IPS DF 4.7 (cell line): ENCODE measurements at regions not wholly inside any gene's neighbourhood (a gene's known extent, or its start where the extent isn't known, plus 50 kb on each side); places are given as distances from the start of the nearest gene placed in this dataset.

Experiments used
- DNase-seq: peaks from one replicate; pipeline ENCODE4 v3.0.0-alpha.2; 2013; ENCODE audit warnings: low spot score; ENCODE audit errors: extremely low read depth

GRCh38 chr18:78558101-78558810 lies 421.4 kb upstream of the SALL3 start:
- no peak for DNase-seq

GRCh38 chr18:78558948-78559347 lies 420.7 kb upstream of the SALL3 start:
- DNase-seq = no peak

- no peak for DNase-seq
Observed at GRCh38 chr18:78559584-78559983, 420.0 kb upstream of the SALL3 start.

- DNase-seq = no peak
Observed at GRCh38 chr18:78561757-78562510, 417.7 kb upstream of the SALL3 start.

- DNase-seq = no peak
Observed at GRCh38 chr18:78562531-78562961, 417.1 kb upstream of the SALL3 start.

- DNase-seq = no peak
Observed at GRCh38 chr18:78563110-78563509, 416.5 kb upstream of the SALL3 start.

GRCh38 chr18:78564030-78564429 lies 415.6 kb upstream of the SALL3 start:
- no peak for DNase-seq

- no peak for DNase-seq
Observed at GRCh38 chr18:78564518-78564917, 415.1 kb upstream of the SALL3 start.

- DNase-seq = no peak
Observed at GRCh38 chr18:78565240-78565639, 414.4 kb upstream of the SALL3 start.

GRCh38 chr18:78566065-78566464 lies 413.6 kb upstream of the SALL3 start:
- DNase-seq = no peak

- no peak for DNase-seq
Observed at GRCh38 chr18:78566720-78567119, 412.9 kb upstream of the SALL3 start.

- DNase-seq = no peak
Observed at GRCh38 chr18:78571063-78571785, 408.4 kb upstream of the SALL3 start.

GRCh38 chr18:78571831-78572347 lies 407.7 kb upstream of the SALL3 start:
- DNase-seq = no peak

- DNase-seq = no peak
Observed at GRCh38 chr18:78573773-78574172, 405.8 kb upstream of the SALL3 start.

- DNase-seq = no peak
Observed at GRCh38 chr18:78576967-78577366, 402.7 kb upstream of the SALL3 start.

- no peak for DNase-seq
Observed at GRCh38 chr18:78579449-78579848, 400.2 kb upstream of the SALL3 start.

- DNase-seq = no peak
Observed at GRCh38 chr18:78579854-78580577, 399.6 kb upstream of the SALL3 start.

GRCh38 chr18:78580835-78581339 lies 398.7 kb upstream of the SALL3 start:
- DNase-seq = no peak

GRCh38 chr18:78582181-78582709 lies 397.4 kb upstream of the SALL3 start:
- no peak for DNase-seq

- no peak for DNase-seq
Observed at GRCh38 chr18:78582898-78583738, 396.5 kb upstream of the SALL3 start.
